Stomach (tissue), 4 donors: ENCODE measurements at regions not wholly inside any gene's neighbourhood (a gene's known extent, or its start where the extent isn't known, plus 50 kb on each side); places are given as distances from the start of the nearest gene placed in this dataset.

Experiments used
- CTCF ChIP-seq, 7 experiments: fragments of 450-650 bp in 4 of 7; fragments of 200-600 bp in 3 of 7; sonication (generic) in 3 of 7; IDR thresholded peaks; one replicate each; pipeline ENCODE4 v1.5.1; 2016 to 2019; ENCODE audit warnings: antibody characterized with exemption in 7 of 7, control low read depth in 2 of 7, mild to moderate bottlenecking in 1 of 7
- POLR2AphosphoS5 ChIP-seq, 3 donors: sonication (generic); formaldehyde crosslinking; IDR thresholded peaks; one replicate each; pipeline ENCODE4 v1.6.1; 2016; ENCODE audit warnings: antibody characterized with exemption in 3 of 3

DNA sequence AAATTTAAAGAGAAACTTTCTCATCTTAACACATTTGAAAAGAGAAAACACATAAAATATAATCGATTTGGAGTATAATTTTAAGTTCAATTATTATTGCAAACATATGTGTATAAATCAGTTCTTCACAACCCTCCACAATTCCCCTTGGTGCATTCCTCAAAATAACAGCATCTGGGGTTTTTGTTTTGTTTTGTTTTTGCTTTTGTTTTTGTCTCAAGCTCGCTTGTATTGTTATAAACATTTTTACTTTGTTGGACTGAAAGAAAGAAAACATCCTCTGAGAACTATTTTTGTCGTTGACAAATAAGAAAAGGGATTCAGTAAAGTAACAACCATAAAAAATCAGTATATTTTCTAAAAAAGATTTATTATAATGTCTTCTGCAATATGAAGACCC, 60.2 kb upstream of the HIVEP1 start:
- TF ChIP-seq CTCF (IDR thresholded peaks at IDR 0.05): no peak
- TF ChIP-seq POLR2AphosphoS5 (IDR thresholded peaks at IDR 0.05): no peak
